ENCODE measurements at regions not wholly inside any gene's neighbourhood (a gene's known extent, or its start where the extent isn't known, plus 50 kb on each side); places are given as distances from the start of the nearest gene placed in this dataset.

DNA sequence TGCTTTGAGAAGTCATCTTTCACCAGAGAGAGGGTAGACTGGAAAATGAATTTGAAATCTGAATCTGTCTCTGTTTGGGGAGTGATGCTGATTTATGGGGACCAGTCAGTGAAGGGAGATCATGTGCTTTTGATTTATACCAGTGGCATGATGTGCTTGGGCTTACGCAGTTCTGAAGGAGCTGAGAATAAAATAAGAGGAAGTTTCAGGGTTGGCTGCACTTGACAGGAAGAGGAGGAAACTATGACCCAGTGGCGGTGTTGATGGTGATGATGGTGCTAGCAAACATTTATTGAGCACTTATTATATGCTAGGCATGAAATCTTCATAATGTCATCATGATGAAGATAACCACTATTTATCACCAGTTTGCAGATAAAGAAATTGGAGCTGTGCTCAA is 136.4 kb upstream of the GLRA1 start:
- intact Hi-C loops (cut with DNase I): no loop called here
- TF ChIP-seq, protein P1, sequence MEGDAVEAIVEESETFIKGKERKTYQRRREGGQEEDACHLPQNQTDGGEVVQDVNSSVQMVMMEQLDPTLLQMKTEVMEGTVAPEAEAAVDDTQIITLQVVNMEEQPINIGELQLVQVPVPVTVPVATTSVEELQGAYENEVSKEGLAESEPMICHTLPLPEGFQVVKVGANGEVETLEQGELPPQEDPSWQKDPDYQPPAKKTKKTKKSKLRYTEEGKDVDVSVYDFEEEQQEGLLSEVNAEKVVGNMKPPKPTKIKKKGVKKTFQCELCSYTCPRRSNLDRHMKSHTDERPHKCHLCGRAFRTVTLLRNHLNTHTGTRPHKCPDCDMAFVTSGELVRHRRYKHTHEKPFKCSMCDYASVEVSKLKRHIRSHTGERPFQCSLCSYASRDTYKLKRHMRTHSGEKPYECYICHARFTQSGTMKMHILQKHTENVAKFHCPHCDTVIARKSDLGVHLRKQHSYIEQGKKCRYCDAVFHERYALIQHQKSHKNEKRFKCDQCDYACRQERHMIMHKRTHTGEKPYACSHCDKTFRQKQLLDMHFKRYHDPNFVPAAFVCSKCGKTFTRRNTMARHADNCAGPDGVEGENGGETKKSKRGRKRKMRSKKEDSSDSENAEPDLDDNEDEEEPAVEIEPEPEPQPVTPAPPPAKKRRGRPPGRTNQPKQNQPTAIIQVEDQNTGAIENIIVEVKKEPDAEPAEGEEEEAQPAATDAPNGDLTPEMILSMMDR (IDR thresholded peaks at IDR 0.05): no peak
- TF ChIP-seq POLR2A (IDR thresholded peaks at IDR 0.05): no peak
- 57 to 75% (median 66%) methylated on average over 2 of the region's 2 CpGs for WGBS, 4 donors
- Histone ChIP-seq H3K27ac (no peak overlapping the region), H3K27me3 (no peaks in the 10 kb centered on the region), H3K4me1 (replicated peaks in 1 of 2) (no peaks in the 10 kb centered on the region), H3K4me3 (no peak overlapping the region), H3K36me3 (replicated peaks in 1 of 2) (no peaks in the 10 kb centered on the region), H3K9me3 (replicated peaks in 1 of 3) (no peaks in the 10 kb centered on the region)
- DNase-seq: no peak

DNA sequence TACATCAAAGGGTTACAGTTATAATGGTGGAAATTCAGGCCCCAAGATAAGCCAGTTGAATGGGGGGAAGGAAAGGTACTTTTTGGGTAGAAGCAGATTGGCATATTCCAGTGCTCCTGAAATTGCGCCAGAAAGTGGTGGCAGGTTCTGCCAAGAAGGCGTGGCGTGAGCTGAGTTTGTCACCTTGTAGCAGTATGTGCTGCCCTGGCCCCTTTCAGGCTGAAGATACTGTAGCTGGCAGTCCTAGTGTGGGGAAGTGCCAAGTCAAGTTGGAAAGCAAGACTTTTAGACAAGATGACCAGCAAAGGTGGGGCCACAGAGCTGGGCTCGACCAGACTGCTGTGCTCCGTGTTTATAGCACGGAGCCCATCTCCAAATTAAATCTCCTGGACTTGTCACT is 133.6 kb upstream of the GLRA1 start:
- no peaks in the 10 kb centered on the region for H3K27me3 ChIP-seq
- DNase-seq: no peak
- no peak for TF ChIP-seq POLR2A (IDR thresholded peaks at IDR 0.05)
- TF ChIP-seq, protein P1 (IDR thresholded peaks at IDR 0.05): no peak
- intact Hi-C loops (cut with DNase I): no loop called here
- H3K27ac ChIP-seq: no peak overlapping the region
- H3K4me3 ChIP-seq: no peak overlapping the region
- H3K36me3 ChIP-seq (replicated peaks in 1 of 2): no peaks in the 10 kb centered on the region
- WGBS, 4 donors: 79 to 93% (median 91%) methylated on average over 6 of the region's 6 CpGs
- no peaks in the 10 kb centered on the region for H3K9me3 ChIP-seq (replicated peaks in 1 of 3)
- H3K4me1 ChIP-seq (replicated peaks in 1 of 2): no peaks in the 10 kb centered on the region

DNA sequence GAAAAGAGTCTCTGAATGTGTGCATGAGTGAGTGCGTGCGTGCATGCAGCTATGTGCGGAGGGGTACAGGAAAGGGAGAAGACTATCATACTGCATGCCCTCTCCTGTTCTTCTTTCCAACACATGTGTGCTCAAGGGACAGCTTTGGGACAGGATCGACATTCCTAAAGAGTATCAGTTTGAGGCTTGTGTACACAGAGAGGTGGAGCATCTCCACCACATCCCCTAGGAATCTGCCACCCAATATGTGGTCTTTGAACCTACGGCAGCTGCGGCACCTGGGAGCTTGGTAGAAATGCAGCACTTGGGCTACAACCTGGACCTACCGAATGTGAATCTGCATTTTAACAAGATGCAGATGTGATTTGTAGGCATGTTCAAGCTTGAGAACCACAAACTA is 132.3 kb upstream of the GLRA1 start:
- no peak for TF ChIP-seq POLR2A (IDR thresholded peaks at IDR 0.05)
- TF ChIP-seq, protein P1 (IDR thresholded peaks at IDR 0.05): no peak
- WGBS, 4 donors: 73 to 88% (median 85%) methylated on average over 7 of the region's 7 CpGs
- no peaks in the 10 kb centered on the region for H3K4me1 ChIP-seq (replicated peaks in 1 of 2)
- no peaks in the 10 kb centered on the region for H3K9me3 ChIP-seq (replicated peaks in 1 of 3)
- H3K4me3 ChIP-seq: no peak overlapping the region
- H3K36me3 ChIP-seq (replicated peaks in 1 of 2): no peaks in the 10 kb centered on the region
- no peaks in the 10 kb centered on the region for H3K27me3 ChIP-seq
- intact Hi-C loops (cut with DNase I): no loop called here
- H3K27ac ChIP-seq: no peak overlapping the region
- no peak for DNase-seq

DNA sequence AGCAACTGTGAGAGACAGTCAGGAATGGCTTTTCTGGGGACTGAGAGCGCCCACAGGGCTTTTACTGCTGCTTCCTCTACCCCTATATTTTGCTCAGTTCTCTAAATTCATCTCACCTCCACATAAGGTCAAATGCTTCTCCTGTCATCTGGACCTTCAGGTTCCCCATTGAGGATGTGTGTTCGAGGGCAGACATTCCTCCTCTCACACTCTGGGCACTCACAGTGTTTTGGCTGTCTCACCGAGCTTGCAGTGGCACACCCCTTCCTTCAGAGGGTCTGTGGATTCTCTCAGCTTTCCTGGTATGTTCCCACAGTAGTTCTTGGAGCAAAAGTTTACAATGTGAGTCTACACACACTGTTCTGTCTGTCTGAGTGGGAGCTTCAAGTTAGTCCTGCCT is 127.8 kb upstream of the GLRA1 start:
- Histone ChIP-seq H3K27ac (no peak overlapping the region), H3K9me3 (replicated peaks in 1 of 3) (no peaks in the 10 kb centered on the region), H3K36me3 (replicated peaks in 1 of 2) (no peaks in the 10 kb centered on the region), H3K4me1 (replicated peaks in 1 of 2) (no peaks in the 10 kb centered on the region), H3K27me3 (no peaks in the 10 kb centered on the region), H3K4me3 (no peak overlapping the region)
- 56 to 64% (median 60%) methylated on average over 3 of the region's 3 CpGs for WGBS, 4 donors
- intact Hi-C loops (cut with DNase I): no loop called here
- no peak for TF ChIP-seq POLR2A (IDR thresholded peaks at IDR 0.05)
- TF ChIP-seq, protein P1 (IDR thresholded peaks at IDR 0.05): no peak
- no peak for DNase-seq

All from adrenal gland (tissue), 9 donors.